ENCODE measurements at regions not wholly inside any gene's neighbourhood (a gene's known extent, or its start where the extent isn't known, plus 50 kb on each side); places are given as distances from the start of the nearest gene placed in this dataset.
"Not testable (repeated sequence)": the region's sequence is repeated elsewhere in the genome, so short reads cannot be mapped to it uniquely, and the experiment has no call there.

DNA sequence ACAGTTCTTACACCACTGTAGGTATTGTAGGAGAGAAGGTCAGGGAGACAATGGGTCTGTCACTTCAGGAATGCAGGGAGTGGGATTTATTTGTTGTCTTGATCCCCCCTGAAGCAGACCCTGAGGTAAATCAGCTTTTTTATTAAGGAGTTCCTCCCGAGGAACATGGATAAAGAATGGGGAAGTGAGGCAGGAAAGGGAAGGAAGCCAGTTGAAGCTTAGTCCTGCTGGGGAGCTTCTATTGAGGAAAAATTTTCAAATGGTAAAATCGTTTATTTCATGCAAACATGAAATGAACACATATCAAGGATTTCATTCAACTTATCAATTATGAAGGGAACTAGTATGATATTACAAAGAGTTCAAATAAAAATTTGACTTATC, 318.6 kb upstream of the PIK3R1 start:
- H3K4me3 ChIP-seq: no peak overlapping the region
- TF ChIP-seq, protein P1, sequence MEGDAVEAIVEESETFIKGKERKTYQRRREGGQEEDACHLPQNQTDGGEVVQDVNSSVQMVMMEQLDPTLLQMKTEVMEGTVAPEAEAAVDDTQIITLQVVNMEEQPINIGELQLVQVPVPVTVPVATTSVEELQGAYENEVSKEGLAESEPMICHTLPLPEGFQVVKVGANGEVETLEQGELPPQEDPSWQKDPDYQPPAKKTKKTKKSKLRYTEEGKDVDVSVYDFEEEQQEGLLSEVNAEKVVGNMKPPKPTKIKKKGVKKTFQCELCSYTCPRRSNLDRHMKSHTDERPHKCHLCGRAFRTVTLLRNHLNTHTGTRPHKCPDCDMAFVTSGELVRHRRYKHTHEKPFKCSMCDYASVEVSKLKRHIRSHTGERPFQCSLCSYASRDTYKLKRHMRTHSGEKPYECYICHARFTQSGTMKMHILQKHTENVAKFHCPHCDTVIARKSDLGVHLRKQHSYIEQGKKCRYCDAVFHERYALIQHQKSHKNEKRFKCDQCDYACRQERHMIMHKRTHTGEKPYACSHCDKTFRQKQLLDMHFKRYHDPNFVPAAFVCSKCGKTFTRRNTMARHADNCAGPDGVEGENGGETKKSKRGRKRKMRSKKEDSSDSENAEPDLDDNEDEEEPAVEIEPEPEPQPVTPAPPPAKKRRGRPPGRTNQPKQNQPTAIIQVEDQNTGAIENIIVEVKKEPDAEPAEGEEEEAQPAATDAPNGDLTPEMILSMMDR (IDR thresholded peaks at IDR 0.05): no peak
- TF ChIP-seq POLR2A (IDR thresholded peaks at IDR 0.05): no peak
- no peak for DNase-seq
- peaks cover 0 to 3% (median 0%) of the 10 kb centered on the region in 4 donors for H3K4me1 ChIP-seq
- H3K36me3 ChIP-seq: no peaks in the 10 kb centered on the region
- no peaks in the 10 kb centered on the region for H3K9me3 ChIP-seq
- H3K27me3 ChIP-seq: no peaks in the 10 kb centered on the region
- peak overlapping the region in 2 of 4 donors; percentile 3 to 50 for H3K27ac ChIP-seq

DNA sequence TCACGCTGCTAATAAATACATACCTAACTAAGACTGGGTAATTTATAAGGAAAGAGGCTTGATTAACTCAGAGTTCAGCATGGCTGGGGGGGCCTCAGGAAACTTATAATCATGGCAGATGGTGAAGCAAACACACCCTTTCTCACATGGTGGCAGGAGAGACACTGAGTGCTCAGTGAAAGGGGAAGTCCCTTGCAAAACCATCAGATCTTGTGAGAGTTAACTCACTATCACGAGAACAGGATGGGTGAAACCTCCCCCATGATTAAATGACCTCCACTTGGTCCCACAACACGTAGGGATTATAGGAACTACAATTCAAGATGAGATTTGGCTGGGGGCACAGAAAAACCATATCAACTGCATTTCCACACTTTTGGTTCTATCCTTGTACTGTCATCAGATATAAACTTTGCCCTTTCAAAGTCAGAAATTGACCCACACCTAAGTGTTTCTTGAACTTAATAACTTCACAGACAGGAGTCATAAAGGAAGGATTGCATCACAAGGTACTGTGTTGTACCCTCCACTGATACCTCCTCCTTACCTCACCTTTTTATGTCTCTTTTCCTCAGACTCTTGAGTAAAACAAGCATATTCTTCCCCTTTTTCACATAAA, 319.1 kb upstream of the PIK3R1 start:
- H3K27ac ChIP-seq: peak overlapping the region in 2 of 4 donors; percentile 3 to 50
- H3K9me3 ChIP-seq: no peaks in the 10 kb centered on the region

DNA sequence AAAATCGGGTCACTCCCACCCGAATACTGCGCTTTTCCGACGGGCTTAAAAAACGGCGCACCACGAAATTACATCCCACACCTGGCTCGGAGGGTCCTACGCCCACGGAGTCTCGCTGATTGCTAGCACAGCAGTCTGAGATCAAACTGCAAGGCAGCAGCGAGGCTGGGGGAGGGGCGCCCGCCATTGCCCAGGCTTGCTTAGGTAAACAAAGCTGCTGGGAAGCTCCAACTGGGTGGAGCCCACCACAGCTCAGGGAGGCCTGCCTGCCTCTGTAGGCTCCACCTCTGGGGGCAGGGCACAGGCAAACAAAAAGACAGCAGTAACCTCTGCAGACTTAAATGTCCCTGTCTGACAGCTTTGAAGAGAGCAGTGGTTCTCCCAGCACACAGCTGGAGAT, 325.7 kb upstream of the PIK3R1 start:
- H3K36me3 ChIP-seq, H3K27me3 ChIP-seq, DNase-seq, H3K27ac ChIP-seq, H3K9me3 ChIP-seq, H3K4me1 ChIP-seq, H3K4me3 ChIP-seq: not testable (repeated sequence)

More for the DNA sequence above, 319.1 kb upstream of the PIK3R1 start:
- peaks cover 0 to 3% (median 0%) of the 10 kb centered on the region in 4 donors for H3K4me1 ChIP-seq
- no peaks in the 10 kb centered on the region for H3K36me3 ChIP-seq
- H3K27me3 ChIP-seq: no peaks in the 10 kb centered on the region
- DNase-seq: no peak
- TF ChIP-seq, protein P1 (IDR thresholded peaks at IDR 0.05): no peak
- TF ChIP-seq POLR2A (IDR thresholded peaks at IDR 0.05): no peak
- no peak overlapping the region for H3K4me3 ChIP-seq

DNA sequence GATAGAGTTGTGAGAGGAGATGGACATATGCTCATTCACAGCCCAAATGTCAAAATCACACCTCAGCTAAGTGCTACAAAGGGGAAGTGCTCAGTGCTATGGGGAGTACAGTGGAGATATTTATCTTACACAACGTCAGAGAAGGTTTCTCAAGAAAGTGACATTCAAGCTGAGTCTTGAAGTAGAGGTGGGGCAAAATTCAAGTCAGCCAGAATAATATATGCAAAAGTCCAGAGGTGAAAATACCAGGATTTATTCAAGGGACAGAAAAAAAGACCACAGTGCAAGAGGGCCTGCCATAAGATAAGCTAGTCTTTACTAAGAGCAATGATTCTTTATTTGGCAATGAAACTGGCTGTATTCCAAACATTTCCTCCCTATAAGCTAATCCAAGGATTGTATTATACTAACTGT, 327.8 kb upstream of the PIK3R1 start:
- DNase-seq: no peak

DNA sequence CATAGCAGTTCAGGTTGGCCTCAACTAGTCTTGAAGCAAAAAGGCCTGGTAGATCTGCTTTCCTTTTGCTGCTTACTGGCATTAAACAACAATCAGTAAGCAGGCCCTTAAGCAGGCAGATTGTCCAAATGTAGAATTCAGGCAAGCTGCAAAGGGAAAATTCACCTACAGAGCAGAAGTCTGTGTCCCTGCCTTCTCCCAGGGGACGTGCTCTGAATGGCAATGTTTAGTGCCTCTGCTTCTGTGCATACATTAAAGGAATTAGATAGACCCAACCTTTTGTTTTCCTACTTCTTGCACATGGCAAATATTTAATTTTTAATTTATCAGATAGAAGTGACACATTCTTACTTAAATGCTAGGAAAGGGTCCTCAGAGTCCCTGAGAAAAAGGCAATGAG, 328.8 kb upstream of the PIK3R1 start:
- Histone ChIP-seq H3K4me3 (no peak overlapping the region), H3K27ac (no peak overlapping the region), H3K9me3 (no peaks in the 10 kb centered on the region), H3K4me1 (no peaks in the 10 kb centered on the region), H3K36me3 (no peaks in the 10 kb centered on the region), H3K27me3 (no peaks in the 10 kb centered on the region)
- no peak for DNase-seq
- TF ChIP-seq, protein P1 (IDR thresholded peaks at IDR 0.05): no peak
- no peak for TF ChIP-seq POLR2A (IDR thresholded peaks at IDR 0.05)

More for the DNA sequence above, 327.8 kb upstream of the PIK3R1 start:
- H3K27ac ChIP-seq: no peak overlapping the region
- H3K36me3 ChIP-seq: no peaks in the 10 kb centered on the region
- H3K27me3 ChIP-seq: no peaks in the 10 kb centered on the region
- no peaks in the 10 kb centered on the region for H3K9me3 ChIP-seq
- no peak for TF ChIP-seq POLR2A (IDR thresholded peaks at IDR 0.05)
- TF ChIP-seq, protein P1 (IDR thresholded peaks at IDR 0.05): no peak
- H3K4me1 ChIP-seq: no peaks in the 10 kb centered on the region
- no peak overlapping the region for H3K4me3 ChIP-seq

DNA sequence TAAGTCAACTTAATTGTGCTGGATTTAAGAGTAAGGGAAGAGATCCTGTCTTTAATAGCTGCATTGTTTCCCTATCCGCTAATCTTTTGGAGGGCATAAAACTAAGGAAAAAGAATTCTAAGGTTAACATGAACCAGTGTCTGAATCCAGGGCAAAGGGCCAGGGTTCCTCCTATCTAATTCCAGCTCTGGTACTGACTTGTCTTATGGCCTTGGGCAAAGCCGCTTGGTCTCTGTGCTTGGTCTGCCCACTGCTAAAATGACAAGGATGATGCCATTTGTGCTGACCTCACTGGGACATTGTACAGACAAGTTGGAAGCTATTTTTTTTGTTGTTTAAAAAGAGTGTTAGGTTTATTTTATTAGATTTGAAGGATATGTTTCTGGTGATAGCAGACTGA, 334.7 kb upstream of the PIK3R1 start:
- Histone ChIP-seq H3K4me1 (peaks cover 0 to 20% (median 2%) of the 10 kb centered on the region in 4 donors), H3K4me3 (no peak overlapping the region), H3K27ac (peak overlapping the region in 2 of 4 donors; percentile 36 to 45), H3K9me3 (no peaks in the 10 kb centered on the region), H3K36me3 (no peaks in the 10 kb centered on the region), H3K27me3 (no peaks in the 10 kb centered on the region)
- TF ChIP-seq, protein P1 (IDR thresholded peaks at IDR 0.05): no peak
- no peak for TF ChIP-seq POLR2A (IDR thresholded peaks at IDR 0.05)
- peak in 1 of 3 donors; percentile 47 for DNase-seq

Measured in Peyer's patch (tissue), 4 donors.